ENCODE measurements at regions not wholly inside any gene's neighbourhood (a gene's known extent, or its start where the extent isn't known, plus 50 kb on each side); places are given as distances from the start of the nearest gene placed in this dataset.
A peak's percentile ranks its signal among the peaks of the same experiment; 100 is the strongest.

DNA sequence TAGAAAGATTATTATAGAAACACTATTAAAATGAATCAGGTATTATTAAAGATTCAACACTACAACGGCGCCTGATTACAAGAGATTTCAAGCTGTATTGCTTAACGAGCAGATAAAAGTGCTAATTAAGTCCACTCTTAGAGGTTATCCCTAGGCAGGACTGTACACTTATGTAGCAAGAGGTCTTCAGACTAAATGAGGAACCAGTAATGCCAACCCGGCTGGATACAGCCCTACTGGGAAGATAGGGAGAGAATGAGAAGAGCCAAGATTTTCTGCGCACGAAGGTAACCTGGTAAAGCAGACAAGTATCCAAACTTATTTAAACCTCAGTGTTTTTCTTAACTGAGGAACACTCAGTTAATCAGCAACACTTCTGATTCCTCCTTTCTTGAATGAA, 115.7 kb upstream of the HIVEP3 start:
- peak; percentile 61 to 76 (median 72) for DNase-seq

- DNase-seq = no peak
Observed at GRCh38 chr1:42033629-42034028, 114.9 kb upstream of the HIVEP3 start.

DNA sequence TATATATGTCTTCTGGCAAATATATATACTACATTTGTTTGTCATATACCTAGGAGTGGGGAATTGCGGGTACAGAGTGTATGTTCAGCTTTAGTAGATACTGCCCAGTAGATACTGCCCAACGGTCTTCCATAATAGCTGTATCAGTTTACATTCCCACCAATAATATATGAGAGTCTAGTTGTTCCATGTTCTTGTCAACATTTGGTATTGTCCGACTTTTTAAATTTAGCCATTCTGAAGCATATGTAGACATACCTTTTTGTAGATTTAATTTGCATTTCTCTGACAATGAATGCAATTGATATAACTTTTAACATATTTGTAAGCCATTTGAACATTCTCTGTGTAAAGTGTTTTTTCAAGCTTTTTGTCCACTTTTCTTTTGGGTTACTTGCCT, 99.0 kb upstream of the HIVEP3 start:
- no peak for DNase-seq

- no peak for DNase-seq
Observed at GRCh38 chr1:42017259-42017658, 98.5 kb upstream of the HIVEP3 start.

DNA sequence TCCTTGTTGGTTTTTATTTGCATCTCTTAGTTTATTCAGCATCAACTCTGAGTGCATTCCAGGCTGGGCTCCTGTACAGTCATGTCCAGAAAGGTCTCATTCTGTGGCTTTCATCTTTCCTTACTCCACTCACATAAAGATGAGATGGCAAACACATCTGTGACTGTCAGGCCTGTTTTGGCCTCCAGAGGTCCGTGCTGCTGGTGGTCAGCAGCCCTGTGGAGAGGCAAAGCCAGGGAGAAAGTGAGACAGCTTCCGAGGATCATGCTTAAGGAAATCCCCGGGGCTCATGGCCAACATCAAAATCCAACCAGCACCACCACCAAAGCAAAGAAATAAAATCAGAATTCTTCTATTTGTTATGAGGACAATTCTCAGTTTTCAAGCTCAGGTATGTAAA, 96.1 kb upstream of the HIVEP3 start:
- DNase-seq = no peak

DNA sequence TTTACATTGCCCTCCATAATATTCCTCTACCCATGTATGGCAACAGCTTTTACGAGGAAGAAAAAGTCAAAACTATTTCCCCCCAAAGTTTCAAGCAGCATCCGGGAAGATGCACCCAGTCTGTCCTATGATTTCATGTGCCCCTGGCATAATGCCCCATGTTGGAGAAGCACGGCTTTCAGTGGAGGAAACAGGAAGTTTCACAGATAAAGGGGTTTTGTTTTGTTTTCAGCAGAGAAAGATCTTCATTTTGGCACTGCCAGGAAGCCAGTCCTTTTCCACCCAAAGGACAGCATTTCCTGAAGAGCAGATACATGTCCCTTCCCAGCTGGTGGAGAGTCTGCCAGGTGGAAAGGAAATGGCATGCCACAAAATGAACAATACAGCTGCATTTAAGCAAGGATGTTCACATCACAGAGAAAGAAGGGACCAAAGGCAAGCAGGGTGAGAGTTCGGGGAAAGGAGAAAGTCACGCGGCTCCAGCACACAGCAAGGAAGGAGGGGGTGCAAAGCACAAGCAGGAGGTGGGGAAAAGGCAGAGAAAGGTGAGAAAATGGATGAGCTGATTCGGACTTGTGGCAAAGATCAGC, 95.3 kb upstream of the HIVEP3 start:
- peak; percentile 23 to 43 (median 38) for DNase-seq

- no peak for DNase-seq
Observed at GRCh38 chr1:42012852-42013251, 94.1 kb upstream of the HIVEP3 start.

DNA sequence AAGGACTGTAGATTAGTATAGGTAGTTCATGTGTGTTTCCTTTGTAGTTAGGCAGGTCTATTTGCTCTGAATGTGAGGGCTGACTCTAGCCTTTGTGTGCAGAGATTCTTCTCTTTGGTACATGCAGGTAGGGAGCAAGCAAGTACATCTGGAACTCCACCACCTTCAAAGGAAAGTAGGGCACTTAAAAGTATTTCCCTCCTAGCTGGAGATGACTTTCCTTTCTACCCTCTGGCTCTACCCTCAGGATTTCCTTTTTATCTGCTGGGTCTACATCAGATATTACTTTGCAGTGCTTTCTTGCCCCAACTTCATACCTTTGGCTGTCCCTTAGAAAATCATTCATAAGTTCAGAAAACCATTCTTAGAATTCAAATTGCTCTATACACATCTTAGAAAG, 91.7 kb upstream of the HIVEP3 start:
- DNase-seq = no peak

DNA sequence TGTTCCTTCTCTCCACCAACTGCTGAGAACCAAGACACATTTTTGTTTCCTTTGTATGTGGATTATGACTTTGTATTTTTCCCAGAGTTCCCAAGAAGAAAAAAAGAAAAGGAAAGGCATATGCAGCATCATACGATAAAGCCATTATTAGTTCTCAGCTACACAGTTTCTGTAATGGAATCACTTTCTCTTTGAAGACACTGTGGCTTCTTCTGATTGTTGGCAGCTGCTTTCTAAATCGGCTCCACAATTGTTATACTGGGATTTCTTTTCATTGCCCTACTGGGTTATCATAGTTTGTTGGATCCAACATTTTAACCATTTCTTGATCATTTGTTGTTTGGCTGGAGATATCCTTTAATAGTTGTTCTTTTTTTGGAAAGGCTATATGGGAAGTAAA, 89.5 kb upstream of the HIVEP3 start:
- DNase-seq = no peak

DNA sequence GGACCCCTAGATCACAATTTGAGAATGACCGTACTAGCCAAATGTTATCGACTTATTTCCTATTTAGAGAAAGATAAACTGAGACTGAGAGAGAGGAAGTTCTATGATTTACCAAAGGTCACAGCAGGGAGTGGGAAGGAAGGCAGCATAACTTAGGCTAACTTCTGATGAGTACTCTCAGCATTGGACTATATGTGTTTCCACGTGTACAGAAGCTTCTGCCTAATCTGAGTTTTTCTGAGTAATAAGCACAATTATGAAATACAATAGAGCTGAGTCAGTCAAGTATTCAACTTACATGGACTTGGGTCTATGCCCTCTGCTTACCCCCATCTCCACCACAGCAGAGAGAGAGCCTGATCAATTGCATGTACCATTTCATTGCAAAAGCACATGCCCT, 88.1 kb upstream of the HIVEP3 start:
- peak; percentile 25 to 81 (median 56) for DNase-seq

GRCh38 chr1:42006093-42006492, 87.4 kb upstream of the HIVEP3 start:
- no peak for DNase-seq

DNA sequence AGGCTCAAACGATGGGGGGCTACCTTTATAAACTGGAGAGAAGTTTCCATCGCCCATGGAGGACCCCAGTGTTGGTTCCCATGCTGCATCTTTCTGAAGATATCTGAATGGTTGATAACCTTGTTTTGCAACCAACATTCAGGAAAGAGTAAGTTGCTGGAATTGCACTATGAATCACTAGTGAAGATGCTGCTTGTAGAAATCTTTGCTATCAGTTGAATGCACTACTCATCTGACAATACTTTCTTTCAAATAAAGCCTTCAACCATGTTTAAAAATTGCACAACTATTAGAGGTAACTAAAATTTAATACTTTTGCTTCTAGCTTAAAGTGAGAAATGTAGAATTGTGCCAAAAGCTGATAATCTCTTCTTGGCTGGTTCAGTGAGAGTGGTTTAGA, 86.8 kb upstream of the HIVEP3 start:
- no peak for DNase-seq

DNA sequence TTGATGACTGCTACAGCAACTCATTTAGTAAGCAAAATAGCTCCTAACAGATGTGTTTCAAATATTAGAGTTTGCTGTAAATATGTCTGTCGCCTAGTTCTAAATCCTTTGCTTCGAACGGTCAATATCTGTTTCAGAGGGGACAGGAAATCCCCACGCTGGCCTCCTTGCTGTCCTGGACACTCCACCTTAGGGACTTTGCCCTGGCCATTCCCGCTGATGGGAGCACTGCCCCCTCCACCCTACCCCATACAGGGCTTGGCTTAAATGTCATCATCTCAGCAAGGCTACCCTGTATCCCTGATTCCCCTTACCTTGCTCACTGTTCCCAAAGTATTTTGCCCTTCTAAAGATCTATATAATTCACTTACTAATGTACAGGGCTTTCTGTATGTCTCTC, 86.1 kb upstream of the HIVEP3 start:
- no peak for DNase-seq

DNA sequence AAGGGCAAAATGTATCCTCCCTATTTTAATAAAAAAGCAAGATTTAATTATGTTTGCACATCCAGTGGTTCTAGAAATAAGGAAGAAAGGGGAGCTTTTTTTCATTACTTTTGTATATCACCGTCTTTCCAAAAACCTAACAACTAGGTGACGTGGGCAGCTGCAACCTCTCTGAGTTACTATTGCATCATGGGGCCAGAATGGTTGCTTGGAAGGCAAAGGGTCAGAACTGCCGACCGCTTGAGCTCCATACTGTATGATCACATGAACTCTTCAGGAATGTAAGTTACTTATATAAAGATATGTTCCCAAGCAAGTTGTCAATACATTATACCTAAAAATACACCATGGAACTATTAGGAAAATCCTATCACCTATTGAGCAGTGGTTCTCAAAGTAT, 85.6 kb upstream of the HIVEP3 start:
- no peak for DNase-seq

DNA sequence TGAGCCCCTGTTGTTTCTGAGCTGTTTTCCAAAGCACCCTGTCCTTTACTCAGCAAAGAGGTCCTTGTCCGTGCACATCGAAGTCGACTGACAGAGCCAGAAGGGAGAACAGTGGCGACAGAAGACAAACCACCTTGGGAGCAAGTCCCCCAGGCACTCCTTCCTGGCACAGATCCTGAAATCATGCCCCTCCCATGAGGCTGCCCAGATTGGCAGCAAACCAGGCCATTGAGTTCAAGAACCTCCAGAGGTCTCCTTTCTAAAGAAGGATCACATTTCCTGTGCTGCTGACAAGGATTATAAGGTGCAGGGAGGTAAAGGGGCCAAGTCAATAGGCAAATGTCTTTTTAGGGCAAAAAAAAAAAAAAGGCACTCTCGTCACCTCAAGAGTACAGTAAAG, 84.7 kb upstream of the HIVEP3 start:
- no peak for DNase-seq

- no peak for DNase-seq
Observed at GRCh38 chr1:42002220-42002619, 83.5 kb upstream of the HIVEP3 start.

- DNase-seq = no peak
Observed at GRCh38 chr1:42000766-42001165, 82.0 kb upstream of the HIVEP3 start.

DNA sequence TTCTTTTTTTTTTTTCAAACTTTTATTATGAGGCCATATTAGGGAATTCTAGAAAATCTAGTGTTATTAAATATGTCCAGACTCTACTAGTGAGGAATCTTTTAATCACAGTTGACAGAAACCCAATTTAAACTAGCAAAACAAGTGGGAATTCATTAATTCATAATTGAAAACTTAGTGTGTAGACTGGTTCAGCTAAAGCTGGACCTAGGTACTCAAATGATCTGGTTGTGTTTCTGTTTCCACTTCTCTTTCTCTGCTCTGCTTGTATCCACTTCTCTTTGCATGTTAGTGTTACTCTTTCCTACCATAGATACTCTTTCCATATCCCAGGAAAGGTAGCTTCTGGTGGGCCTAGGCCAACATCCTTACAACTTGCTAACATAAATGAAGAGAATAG, 81.2 kb upstream of the HIVEP3 start:
- DNase-seq = no peak

DNA sequence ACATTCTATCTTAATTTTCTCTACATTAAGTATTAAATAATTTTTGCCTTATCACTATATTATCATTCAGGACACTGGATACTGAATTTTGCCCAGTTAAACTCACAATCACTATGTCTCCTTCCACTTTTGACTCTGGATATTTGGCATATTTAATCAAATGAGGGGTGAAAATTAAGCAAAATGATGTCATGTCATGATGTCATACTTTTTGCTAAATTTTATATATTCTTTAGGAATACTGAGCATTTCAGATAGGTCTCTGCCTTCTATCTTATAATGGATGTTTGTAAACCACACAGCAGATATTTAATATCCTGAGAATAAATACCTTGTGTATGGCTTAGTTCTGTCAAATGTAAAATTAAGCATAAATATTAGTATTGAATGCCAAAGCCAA, 79.5 kb upstream of the HIVEP3 start:
- DNase-seq = no peak

- DNase-seq = no peak
Observed at GRCh38 chr1:41997153-41997552, 78.4 kb upstream of the HIVEP3 start.

GRCh38 chr1:41995441-41996130, 76.9 kb upstream of the HIVEP3 start:
- no peak for DNase-seq

DNA sequence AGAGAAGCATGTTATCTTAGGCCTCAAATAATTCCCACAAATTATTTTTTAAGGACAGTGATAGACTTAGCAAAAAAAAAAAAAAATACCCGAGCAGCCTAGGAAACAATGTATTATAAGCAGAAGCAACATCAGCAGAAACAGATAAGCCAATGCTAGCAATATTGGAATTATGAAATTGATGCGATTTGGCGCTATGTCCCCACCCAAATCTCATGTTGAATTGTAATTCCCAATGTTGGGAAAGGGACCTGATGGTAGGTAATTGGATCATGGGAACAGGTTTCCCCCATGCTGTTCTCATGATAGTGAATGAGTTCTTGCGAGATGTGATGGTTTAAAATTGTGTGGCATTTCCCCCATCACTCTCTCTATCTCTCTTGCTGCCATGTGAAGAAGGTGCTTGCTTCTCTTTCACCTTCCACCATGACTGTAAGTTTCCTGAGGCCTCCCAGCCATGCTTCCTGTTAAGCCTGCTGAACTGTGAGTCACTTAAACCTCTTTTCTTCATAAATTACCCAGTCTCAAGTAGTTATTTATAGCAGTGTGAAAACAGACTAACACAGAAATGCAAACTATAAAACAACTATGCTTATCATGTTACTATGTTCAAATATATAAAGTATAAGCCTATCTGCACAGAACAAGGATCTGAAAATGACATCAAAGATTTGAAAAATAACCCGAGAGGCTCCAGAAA, 75.6 kb upstream of the HIVEP3 start:
- DNase-seq = no peak

DNA sequence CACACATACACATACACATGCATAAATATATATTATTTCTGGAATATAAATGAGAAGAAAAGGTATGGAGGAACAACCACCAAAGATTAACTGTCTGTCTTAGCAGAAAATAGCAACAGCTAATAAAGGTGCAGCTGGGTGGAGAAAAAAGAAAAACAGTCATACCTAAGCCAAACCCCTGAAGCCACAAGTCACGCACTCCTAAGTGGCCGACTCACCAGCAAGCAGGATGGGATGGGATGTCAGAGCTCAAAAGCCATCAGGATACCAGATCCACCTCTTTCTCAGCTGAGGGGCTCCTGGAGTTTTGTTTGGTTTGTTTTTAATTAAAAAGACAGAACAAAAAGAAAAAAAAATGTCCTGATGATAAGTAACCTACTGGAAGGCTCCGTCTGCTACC, 64.7 kb upstream of the HIVEP3 start:
- no peak for DNase-seq

DNA sequence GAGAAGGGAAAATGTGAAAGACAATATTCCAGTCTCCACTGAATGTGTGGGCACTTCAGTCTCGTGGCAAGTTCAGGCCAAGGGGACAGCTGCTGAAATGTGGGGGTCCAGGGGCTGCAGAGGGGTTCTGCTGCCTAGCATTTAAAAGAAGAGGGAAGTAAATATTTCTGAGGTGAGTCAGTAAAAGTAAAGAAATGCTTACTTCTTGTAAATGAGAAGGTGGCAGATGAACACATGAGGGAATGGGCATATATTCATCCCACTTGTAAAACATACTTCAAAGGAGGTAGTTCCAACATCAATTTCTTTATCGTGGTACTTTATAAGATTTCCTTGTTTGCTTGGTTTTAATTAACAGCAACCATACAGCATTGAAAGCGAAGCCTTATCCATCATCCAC, 63.1 kb upstream of the HIVEP3 start:
- no peak for DNase-seq
